Pancreas (tissue), 10 donors: ENCODE measurements at regions not wholly inside any gene's neighbourhood (a gene's known extent, or its start where the extent isn't known, plus 50 kb on each side); places are given as distances from the start of the nearest gene placed in this dataset.
"Not testable (repeated sequence)": the region's sequence is repeated elsewhere in the genome, so short reads cannot be mapped to it uniquely, and the experiment has no call there.

Source experiments
- ATAC-seq, 4 donors: fragments of 200-7000 bp; cut with Tn5 transposase; one replicate each; pipeline versions ENCODE4 v1.8.0 to v1.9.1; 2020; ENCODE audit warnings: mild to moderate bottlenecking in 4 of 4, moderate library complexity in 4 of 4
- DNase-seq, 6 donors: peaks; one replicate each; pipeline ENCODE4 v3.0.0-alpha.2; 2020
- FAIRE-seq: peaks from 2 replicates; lab custom pipeline; 2012; peaks lifted over from hg19 to GRCh38; lab: Jason Lieb, UNC
- H3K27ac ChIP-seq, 4 donors: fragments of 200-600 bp; sonication (generic); 1 replicate in 3 of 4; 2 replicates in 1 of 4; pipeline versions ENCODE4 v1.5.0 to v1.8.0; 2020
- H3K27me3 ChIP-seq, 4 donors: fragments of 200-600 bp; one replicate each; pipeline ENCODE4 v1.8.0; 2021
- H3K36me3 ChIP-seq, 3 donors: fragments of 200-600 bp; sonication (generic) in 1 of 3; one replicate each; pipeline versions ENCODE4 v1.5.0 to v1.8.0; 2020 to 2021
- H3K4me1 ChIP-seq, 3 donors: fragments of 200-600 bp; one replicate each; pipeline ENCODE4 v1.8.0; 2021
- H3K4me3 ChIP-seq, 4 donors: fragments of 200-600 bp; sonication (generic) in 2 of 4; one replicate each; pipeline versions ENCODE4 v1.5.0 to v1.8.0; 2020 to 2021
- H3K9me3 ChIP-seq, 4 donors: fragments of 200-600 bp; one replicate each; pipeline ENCODE4 v1.8.0; 2021
- WGBS, 2 donors: extraction: QIAGEN DNeasy Blood & Tissue Kit; methylation state at CpG; one replicate each; pipeline ENCODE4 v1.1.7; 2013; 5-methylcytosine and 5-hydroxymethylcytosine counted together
- intact Hi-C, 3 donors: fragments of 100-400 bp; cut with DNase I; formaldehyde crosslinking; loops; one replicate each; pipeline versions ENCODE4 v1.11.1 to v1.14.2; 2022
- TF ChIP-seq, protein P1 (sequence below), 4 donors: fragments of 200-600 bp; sonication (generic) in 3 of 4; IDR thresholded peaks; one replicate each; pipeline versions ENCODE4 v1.5.0 to v1.8.0; 2021; ENCODE audit warnings: antibody characterized with exemption in 4 of 4
- donor health status: healthy with polysubstance abuse.
- donor health status: DM: no; HTN: no; CAD: no; lungs with moderate emphysema.
- donor health status: DM: no; HTN: no; CAD: no.
- donor health status: control.
- donor health status: control.
- donor health status: Bipolar disorder and iron deficiency.
- donor health status: DM: yes; HTN: yes; CAD: no.
- donor health status: DM: no; HTN: no; CAD: no.
- donor health status: DM: no; HTN: no; CAD: no.
- donor health status: DM: yes; HTN: yes; CAD: no.

DNA sequence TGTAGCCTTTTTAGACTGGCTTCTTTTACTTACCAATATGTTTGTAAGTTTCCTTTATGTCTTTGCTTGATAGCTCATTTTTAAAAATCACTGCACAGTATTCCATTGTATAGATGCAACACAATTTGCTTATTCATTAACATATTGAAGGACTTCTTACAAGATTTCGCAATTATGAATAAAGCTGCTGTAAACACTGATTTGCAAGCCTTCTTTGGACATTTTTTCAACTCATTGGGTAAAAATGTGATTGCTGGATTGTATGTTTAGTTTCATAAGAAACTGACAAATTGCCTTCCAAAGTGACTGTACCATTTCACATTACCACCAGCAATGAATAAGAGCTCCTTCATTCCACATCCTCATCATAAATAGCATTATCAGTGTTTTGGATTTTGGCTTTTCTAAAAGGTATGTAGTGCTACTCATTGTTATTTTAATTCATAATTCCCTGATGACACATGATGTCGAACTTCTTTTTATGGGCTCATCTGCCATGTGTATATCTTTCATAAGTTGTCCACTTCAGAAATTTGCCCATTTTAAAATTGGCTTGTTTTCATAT is 80.7 kb downstream of the TFAP2B start:
- TF ChIP-seq, protein P1, sequence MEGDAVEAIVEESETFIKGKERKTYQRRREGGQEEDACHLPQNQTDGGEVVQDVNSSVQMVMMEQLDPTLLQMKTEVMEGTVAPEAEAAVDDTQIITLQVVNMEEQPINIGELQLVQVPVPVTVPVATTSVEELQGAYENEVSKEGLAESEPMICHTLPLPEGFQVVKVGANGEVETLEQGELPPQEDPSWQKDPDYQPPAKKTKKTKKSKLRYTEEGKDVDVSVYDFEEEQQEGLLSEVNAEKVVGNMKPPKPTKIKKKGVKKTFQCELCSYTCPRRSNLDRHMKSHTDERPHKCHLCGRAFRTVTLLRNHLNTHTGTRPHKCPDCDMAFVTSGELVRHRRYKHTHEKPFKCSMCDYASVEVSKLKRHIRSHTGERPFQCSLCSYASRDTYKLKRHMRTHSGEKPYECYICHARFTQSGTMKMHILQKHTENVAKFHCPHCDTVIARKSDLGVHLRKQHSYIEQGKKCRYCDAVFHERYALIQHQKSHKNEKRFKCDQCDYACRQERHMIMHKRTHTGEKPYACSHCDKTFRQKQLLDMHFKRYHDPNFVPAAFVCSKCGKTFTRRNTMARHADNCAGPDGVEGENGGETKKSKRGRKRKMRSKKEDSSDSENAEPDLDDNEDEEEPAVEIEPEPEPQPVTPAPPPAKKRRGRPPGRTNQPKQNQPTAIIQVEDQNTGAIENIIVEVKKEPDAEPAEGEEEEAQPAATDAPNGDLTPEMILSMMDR (IDR thresholded peaks at IDR 0.05): no peak
- ATAC-seq (no peak), DNase-seq (no peak), FAIRE-seq (no peak)
- Histone ChIP-seq H3K36me3 (no peaks in the 10 kb centered on the region), H3K27me3 (no peaks in the 10 kb centered on the region), H3K4me1 (no peaks in the 10 kb centered on the region), H3K4me3 (no peak overlapping the region), H3K9me3 (no peaks in the 10 kb centered on the region), H3K27ac (no peak overlapping the region)
- 59 to 66% methylated on average over 2 of the region's 2 CpGs for WGBS, 2 donors
- intact Hi-C loops: no loop called here

DNA sequence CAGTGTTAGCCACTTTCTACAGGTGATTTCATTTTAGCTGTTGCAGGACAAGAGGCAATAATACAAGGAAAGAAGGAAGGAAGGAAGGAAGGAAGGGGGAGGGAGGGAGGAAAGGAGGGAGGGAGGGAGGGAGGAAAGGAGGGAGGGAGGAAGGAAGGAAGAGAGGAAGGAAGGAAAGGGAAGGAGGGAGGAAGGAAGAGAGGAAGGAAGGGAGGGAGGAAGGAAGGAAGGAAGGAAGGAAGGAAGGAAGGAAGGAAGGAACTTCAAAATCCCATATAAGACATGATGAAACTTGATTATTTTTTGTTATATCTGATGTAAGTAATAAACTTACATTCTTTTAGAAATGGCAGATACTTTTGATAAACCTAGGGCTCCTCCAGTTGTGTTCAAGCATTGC is 83.6 kb downstream of the TFAP2B start:
- H3K9me3 ChIP-seq: no peaks in the 10 kb centered on the region

DNA sequence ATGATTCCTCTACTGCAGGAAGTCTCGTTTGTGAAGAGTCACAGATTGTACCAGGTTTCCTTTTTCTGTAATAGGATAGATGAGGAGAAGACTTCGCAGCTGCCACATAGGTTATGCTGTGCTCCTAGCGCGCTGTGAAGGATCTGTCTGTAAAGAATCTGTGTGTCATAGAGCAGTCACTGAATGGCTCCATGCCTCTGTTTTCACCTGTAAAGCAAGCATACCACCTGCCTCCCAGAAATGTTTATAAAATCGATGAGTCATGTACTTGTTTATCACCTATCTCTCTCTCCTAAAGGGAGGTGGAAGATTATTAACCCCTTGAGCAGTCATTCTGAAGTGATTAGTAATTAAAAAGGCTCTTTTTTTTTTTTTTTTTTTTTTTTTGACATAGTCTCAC is 86.6 kb downstream of the TFAP2B start:
- 53 to 60% methylated on average over 5 of the region's 5 CpGs for WGBS, 2 donors
- Histone ChIP-seq H3K36me3 (no peaks in the 10 kb centered on the region), H3K27ac (no peak overlapping the region), H3K4me1 (no peaks in the 10 kb centered on the region), H3K9me3 (no peaks in the 10 kb centered on the region), H3K4me3 (no peak overlapping the region), H3K27me3 (no peaks in the 10 kb centered on the region)
- no peak for FAIRE-seq
- DNase-seq: no peak
- intact Hi-C loops: no loop called here
- TF ChIP-seq, protein P1 (IDR thresholded peaks at IDR 0.05): no peak
- ATAC-seq: no peak

More for the DNA sequence above, 83.6 kb downstream of the TFAP2B start:
- H3K27me3 ChIP-seq: no peaks in the 10 kb centered on the region
- H3K27ac ChIP-seq: no peak overlapping the region
- no peaks in the 10 kb centered on the region for H3K4me1 ChIP-seq
- FAIRE-seq (no peak), ATAC-seq (no peak), DNase-seq (no peak)
- no peak overlapping the region for H3K4me3 ChIP-seq
- intact Hi-C loops: no loop called here
- no peaks in the 10 kb centered on the region for H3K36me3 ChIP-seq
- TF ChIP-seq, protein P1 (IDR thresholded peaks at IDR 0.05): no peak

DNA sequence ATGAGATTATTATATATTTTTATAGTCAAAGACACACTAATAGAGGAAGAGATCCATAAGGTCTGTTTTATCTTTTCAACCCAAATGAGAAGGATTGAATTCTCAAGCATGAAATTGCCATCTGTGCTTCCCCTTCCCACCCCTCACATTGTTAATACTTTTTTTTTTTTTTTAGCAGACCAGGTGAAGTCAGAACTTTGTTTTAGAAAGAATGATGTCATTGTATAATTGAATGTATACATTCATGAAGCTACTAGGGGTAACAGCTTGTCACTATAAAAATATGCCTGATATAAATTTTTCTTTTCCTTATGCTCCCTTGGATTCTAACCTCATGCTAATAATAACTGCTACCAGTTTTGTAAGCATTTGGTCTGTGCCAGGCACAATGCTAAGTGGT is 88.9 kb downstream of the TFAP2B start:
- no peaks in the 10 kb centered on the region for H3K36me3 ChIP-seq
- no peak overlapping the region for H3K4me3 ChIP-seq
- intact Hi-C loops: no loop called here
- no peaks in the 10 kb centered on the region for H3K4me1 ChIP-seq
- no peak overlapping the region for H3K27ac ChIP-seq
- FAIRE-seq (no peak), ATAC-seq (no peak), DNase-seq (no peak)
- no peaks in the 10 kb centered on the region for H3K27me3 ChIP-seq
- H3K9me3 ChIP-seq: no peaks in the 10 kb centered on the region
- TF ChIP-seq, protein P1 (IDR thresholded peaks at IDR 0.05): no peak

DNA sequence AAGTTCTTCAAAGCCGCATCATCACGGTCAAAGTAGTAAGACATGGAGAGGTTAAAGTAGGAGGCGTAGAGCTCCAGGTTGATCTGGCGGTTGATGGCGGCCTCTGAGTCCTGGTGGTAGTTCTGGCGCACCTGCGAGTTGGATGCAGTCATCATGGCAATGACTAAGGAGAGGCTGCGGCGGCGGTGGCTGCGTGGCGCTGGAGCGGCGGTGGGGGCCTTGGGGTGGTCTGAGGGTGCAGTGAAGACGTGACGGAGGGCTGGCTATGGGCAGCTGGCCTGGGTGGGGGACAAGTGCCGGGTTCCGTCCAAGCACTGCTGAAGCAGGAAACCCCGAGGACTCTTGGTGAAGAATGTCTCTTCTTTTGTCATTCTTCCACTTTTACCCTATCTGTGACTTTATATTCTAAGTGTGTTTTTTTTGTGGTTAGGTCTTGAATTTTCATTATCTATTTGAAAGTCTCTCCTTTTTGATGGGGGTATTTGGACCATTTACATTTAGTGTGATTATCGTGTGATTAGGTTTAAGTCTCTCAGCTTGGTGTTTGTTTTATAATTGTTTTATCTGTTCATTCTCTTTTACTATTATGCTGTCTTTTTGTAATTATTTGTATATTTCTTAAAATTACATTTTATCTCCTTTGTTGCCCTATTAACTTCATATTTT is 94.6 kb downstream of the TFAP2B start:
- DNase-seq (peak in 1 of 6 donors; percentile 51), ATAC-seq (no peak), FAIRE-seq (no peak)
- no peaks in the 10 kb centered on the region for H3K27me3 ChIP-seq
- no peaks in the 10 kb centered on the region for H3K4me1 ChIP-seq
- no peaks in the 10 kb centered on the region for H3K36me3 ChIP-seq
- H3K4me3 ChIP-seq: no peak overlapping the region
- 90 to 92% methylated on average over 20 of the region's 20 CpGs for WGBS, 2 donors
- TF ChIP-seq, protein P1 (IDR thresholded peaks at IDR 0.05): no peak
- no peaks in the 10 kb centered on the region for H3K9me3 ChIP-seq
- intact Hi-C loops: no loop called here
- H3K27ac ChIP-seq: no peak overlapping the region

DNA sequence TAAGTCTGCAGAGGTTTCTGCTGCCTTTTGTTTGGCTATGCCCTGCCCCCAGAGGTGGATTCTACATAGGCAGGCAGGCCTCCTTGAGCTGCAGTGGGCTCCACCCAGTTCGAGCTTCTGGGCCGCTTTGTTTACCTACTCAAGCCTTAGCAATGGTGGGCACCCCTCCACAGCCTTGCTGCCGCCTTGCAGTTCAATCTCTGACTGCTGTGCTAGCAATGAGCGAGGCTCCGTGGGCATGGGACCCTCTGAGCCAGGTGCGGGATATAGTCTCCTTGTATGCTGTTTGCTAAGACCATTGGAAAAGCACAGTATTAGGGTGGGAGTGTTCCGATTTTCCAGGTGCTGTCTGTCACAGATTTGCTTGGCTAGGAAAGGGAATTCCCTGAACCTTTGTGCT is 102.7 kb downstream of the TFAP2B start:
- H3K9me3 ChIP-seq, ATAC-seq, intact Hi-C loops, H3K4me3 ChIP-seq, H3K27ac ChIP-seq, H3K36me3 ChIP-seq, FAIRE-seq, H3K27me3 ChIP-seq, H3K4me1 ChIP-seq: not testable (repeated sequence)
- 72 to 83% methylated on average over 7 of the region's 7 CpGs for WGBS, 2 donors
- peak in 1 of 6 donors; percentile 20 for DNase-seq
